HG03196 (cell line): ENCODE measurements at regions not wholly inside any gene's neighbourhood (a gene's known extent, or its start where the extent isn't known, plus 50 kb on each side); places are given as distances from the start of the nearest gene placed in this dataset.
"Not testable (repeated sequence)": the region's sequence is repeated elsewhere in the genome, so short reads cannot be mapped to it uniquely, and the experiment has no call there.

Experiments
- ATAC-seq: cut with Tn5 transposase; IDR thresholded peaks from one replicate; pipeline ENCODE4 v1.9.1; 2021; ENCODE audit not compliant: unreplicated experiment

DNA sequence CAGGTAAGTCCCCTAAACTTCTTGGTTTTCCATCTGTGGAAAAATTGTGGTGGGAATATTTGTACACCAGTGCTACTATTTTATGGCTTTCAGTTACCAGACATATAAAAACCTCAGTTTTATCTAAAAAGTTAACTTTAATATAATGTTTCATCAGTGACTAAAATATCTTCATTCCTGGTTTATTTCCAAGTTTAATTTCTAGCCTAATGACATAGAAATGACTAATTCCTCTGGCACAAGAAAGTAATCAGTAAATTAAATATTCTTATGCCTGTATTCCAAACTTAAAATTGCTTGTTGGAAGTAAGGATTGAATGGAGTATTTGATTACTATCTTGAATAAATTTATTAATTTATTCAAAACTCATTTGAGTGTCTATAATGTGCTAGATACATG, 757.0 kb downstream of the CDH11 start:
- ATAC-seq, result no peak

DNA sequence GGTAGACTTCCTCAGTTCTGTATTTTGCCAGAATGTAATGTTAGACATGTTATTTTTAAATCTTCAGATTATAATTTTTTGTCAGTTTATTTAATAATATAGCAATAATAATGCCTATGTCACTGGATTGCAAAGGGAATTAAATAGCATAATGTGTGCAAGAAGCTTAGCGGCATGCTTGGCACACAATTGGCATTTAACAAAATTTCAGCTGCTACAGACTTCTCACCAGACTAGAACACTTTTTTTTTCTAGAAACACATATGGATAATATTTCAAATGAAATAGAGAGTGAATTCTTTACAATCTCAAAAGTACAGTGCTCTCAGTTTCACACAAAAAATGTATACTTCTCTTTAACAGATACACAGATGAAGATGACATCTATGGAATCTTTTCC, 757.4 kb downstream of the CDH11 start:
- ATAC-seq, result no peak

DNA sequence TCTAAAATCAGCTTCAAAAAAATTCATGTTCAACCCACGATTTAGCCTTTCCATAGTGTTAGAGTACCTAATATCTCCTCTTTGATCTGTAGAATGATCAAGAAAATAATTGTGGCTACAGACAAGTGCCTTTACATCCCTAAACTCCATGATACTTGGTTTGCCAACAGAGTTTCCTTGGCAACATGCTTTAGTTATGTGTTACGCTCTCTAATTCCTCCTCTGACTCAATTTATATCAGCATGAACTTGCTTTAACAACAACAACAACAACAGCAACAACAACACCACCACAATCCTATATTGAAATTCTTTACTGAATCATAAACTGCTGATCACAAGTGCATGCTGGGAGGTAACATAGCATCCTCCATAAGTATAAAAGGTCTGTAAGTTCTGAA, 757.8 kb downstream of the CDH11 start:
- no peak for ATAC-seq

GRCh38 chr16:64363039-64363438, 758.8 kb downstream of the CDH11 start:
- ATAC-seq, result no peak

DNA sequence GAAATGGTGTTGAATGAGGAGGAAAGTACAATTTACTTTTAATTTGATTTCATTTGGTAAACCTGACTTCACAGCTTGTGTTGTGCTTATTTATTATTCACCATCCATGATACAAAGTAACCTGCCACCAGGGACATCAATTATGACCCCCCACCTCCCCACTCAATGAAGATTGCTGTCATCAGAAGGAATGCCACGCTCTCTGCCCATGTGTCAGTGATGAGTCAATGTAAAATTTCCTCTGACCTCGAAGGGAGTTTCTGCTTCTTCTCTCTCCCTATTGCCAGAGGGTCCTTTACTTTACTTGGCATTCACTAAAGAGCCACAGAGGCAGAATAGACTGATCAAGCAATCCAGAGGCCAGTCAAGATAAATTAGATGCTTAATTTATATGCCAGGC, 759.7 kb downstream of the CDH11 start:
- ATAC-seq, result no peak

GRCh38 chr16:64361753-64362152, 760.1 kb downstream of the CDH11 start:
- ATAC-seq, result no peak

DNA sequence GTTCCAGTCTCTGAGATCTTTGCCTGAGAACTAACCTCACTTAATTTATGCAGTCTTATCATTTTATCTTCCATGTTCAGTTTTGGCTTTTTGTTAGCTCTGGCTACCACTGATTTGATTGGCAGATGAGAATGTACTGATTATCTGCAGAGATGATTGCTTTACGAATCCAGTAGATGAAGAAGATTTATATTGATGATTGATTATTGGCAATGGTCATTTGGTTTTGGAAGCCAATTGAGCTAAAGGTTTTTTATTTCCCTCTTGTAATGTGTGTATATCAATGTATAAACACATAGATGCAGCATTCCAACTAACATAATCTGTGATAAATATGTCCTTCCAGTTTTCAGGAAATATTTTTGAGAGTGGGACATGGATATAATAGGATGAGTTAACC, 763.6 kb downstream of the CDH11 start:
- no peak for ATAC-seq

DNA sequence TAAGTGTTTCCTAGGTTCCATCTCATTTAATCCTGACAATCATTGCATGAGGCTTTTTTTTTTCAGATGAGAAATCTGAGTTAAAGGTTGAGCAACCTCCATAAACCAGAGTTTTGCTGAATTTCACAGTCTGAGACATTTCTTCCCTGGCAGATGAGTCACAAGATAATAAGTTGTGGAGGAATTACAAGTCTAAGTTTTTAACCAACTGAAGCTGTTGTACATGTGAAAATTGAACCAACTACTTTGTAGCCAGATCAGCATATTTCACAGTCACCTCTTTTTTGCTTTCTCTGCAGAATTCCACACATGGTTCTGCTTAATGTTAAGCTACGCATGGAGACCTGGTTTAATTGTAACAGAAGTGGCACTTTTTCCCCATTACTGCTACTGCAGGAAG, 765.6 kb downstream of the CDH11 start:
- ATAC-seq, result no peak

- ATAC-seq, result no peak
Observed at GRCh38 chr16:64352246-64352645, 769.6 kb downstream of the CDH11 start.

DNA sequence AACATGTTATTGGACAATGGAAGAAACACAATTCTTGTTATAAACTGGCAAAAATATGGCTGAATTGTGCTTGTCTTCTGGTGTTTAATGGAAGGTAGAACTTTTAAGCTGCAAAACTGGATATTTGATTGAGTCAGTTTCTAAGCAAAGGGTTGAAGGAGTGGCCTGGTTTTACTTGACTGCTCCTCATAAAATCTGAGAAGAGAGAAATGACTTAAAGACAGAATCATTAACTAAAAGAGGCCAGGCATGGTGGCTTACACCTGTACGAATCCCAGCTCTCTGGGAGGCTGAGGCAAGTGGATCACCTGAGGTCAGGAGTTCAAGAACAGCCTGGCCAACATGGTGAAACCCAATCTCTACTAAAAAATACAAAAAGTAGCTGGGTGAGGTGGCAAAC, 770.7 kb downstream of the CDH11 start:
- no peak for ATAC-seq

DNA sequence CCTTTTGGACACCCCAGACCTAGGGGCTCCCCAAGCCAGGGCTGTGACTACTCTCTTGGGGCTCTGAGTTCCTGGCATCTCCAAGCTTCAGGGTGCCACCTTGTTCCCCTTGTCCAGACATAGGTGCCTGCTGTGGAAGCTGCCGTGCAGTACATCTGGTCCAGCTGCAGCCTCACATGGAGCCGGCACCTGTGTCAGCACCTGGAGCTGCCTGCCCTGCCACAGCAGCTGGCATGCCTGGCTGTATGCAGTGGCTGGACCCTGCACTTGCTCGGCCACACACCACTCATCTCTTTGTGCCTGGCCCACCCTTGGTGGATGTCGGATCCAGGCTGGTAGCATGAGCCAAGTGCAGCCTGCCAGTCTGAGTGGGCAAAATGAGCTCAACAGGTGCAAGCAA, 775.8 kb downstream of the CDH11 start:
- no peak for ATAC-seq

GRCh38 chr16:64345142-64345541, 776.7 kb downstream of the CDH11 start:
- ATAC-seq, result no peak

DNA sequence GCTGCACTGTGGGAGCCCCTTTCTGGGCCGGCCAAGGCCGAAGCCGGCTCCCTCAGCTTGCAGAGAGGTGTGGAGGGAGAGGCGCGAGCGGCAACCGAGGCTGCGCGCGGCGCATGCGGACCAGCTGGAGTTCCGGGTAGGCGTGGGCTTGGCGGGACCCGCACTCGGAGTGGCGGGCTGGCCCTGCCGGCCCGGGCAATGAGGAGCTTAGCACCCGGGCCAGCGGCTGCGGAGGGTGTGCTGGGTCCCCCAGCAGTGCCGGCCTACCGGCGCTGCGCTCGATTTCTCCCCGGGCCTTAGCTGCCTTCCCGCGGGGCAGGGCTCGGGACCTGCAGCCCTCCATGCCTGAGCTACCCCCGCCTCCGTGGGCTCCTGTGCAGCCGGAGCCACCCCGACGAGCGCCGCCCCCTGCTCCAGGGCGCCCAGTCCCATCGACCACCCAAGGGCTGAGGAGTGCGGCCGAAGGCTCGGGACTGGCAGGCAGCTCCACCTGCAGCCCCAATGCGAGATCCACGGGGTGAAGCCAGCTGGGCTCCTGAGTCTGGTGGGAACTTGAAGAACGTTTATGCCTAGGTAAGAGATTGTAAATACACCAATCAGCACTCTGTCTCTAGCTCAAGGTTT, 777.9 kb downstream of the CDH11 start:
- not testable (repeated sequence) for ATAC-seq

DNA sequence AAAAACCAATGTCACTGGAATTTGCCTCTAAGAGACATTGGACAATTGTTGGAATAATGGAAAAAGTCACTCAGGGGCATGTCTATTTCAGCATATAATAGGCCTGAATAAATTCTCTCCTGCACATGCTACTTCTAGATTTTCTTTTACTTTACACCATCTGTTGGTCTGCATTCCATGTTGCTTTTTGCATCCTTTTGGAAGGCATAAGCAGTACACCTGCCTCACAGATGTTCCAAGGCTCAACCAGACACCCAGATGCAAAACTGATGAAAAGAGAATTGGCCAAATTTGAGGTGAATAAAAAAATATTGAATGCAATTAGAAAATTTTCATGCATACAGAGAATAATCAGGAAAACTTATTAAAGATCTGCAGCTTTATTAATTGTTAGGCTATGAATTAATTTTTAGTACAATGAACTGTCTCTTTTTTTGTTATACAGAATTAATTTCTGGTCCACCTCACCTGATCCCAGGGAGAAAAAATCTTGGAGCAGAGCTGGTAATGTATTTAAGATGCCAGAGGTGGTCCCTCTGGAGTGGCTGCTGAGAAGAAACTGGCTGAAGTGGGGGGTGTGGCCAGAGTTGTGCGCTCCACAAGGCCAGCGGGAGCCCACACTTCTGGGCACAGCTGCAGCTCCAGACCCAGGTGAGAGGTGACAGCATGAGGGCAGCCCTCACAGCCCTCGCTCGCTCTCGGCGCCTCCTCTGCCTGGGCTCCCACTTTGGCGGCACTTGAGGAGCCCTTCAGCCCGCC, 778.6 kb downstream of the CDH11 start:
- no peak for ATAC-seq

- not testable (repeated sequence) for ATAC-seq
Observed at GRCh38 chr16:64341336-64341735, 780.5 kb downstream of the CDH11 start.

DNA sequence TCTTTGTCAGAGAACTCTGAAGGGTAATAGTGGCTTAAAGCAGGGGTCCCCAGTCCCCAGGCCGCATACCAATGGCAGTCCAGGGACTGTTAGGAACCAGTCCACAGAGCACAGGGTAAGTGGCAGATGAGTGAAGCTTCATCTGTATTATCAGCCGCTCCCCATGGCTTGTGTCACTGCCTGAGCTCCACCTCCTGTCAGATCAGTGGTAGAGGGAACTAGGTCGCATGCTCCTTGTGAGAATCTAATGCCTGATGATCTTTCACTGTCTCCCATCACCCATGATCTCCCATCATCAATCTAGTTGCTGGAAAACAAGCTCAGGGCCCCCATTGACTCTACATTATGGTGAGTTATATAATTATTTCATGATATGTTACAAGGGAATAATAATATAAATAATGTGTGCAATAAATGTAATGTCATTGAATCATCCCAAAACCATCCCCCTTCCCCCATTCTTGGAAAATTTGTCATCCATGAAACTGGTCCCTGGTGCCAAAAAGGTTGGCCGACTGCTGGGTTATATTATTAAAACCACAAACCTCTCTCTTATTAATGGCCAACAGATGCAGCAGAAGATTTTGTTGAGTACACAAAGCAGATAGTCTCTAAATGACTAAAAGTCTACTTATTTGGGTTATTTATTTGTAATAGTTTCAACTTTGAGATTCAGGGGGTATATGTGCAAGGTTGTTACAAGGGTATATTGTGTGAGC, 782.7 kb downstream of the CDH11 start:
- ATAC-seq, result no peak

DNA sequence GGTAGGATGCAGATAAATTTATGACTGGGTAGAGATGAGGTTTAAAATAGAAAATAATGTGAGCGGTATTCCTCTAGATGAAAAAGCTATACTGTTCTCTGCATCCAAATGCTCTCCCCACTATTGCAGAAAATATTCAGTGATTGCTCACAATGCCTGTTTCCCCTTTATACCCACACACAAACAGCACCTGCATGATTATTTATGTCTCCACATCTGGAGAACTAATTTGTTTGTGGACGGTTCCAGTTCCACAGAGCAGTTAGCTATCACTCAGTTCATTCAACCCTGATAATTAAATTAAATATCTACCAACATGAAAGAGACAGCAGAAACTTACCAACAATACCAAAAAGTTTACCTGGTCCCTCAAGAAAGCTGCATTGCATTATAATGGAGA, 800.0 kb downstream of the CDH11 start:
- ATAC-seq, result no peak

DNA sequence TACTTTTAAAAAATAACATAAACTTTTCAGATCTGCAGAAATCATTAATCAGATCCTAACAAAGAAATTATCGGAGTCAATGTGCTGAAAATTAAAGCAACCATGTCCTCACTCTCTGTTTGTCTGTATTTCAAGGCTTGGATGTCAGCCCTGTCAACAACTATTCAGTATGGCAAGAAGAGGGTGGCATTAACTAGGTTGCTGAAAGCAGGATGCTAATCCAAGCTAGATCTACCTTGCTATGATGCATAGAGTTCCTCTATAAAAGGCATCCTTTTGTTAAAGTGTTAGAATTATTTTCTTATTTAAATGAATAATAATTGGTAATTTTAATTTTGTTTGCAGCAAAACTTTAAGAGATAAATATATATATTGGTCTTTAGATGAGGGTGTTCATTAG, 800.8 kb downstream of the CDH11 start:
- no peak for ATAC-seq

DNA sequence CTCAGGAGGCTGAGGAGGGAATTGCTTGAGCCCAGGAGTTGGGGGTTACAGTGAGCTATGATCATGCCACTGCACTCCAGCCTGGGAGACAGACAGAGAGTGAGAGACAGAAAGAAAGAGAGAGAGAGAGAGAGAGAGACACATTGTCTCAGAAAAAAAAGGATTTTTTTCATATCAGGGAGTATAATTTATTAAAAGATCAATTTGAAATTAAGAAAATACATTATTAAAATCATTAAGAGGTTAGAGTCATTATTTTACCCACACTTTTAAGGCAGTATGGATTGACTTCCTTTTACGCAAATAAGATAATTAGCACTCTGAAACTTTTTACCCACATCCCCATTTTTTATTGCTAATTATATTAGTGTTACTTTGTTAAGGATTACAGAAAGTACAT, 804.3 kb downstream of the CDH11 start:
- no peak for ATAC-seq

DNA sequence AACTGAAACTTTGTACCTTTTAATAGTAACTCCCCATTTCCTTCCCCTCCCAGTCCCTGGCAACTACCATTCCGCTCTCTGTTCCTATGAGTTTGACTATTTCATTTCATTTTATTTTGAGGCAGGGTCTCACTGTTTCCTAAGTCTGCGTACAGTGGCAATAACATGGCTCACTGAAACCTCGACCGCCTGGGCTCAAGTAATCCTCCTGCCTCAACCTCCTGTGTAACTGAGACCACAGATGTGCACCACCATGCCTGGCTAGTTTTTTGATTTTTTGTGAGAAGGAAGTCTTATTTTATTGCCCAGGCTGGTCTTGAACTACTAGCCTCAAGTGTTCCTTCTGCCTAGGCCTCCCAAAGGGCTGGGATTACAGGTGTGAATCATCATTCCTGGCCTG, 808.1 kb downstream of the CDH11 start:
- no peak for ATAC-seq

DNA sequence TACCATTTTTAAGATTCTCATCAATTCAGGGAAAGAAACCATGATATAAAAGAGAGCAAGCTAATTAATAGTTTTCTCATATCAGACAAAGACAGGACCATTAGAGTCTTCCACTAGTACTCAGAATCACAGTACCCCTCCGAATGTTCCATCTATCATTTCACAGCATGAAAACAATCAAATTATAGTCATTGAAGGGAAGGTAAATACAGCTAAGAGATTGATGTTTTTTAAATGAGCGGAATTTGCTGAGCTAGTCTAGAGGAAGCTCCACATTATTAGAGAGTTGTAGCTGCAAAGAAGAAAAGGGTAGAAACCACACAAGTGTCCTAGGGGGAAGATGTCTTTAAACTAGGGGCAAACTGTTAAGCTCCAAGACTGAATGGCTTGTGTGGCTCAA, 808.9 kb downstream of the CDH11 start:
- ATAC-seq, result no peak

GRCh38 chr16:64312292-64312691, 809.6 kb downstream of the CDH11 start:
- no peak for ATAC-seq
